Spleen (tissue), 11 donors: ENCODE measurements at regions not wholly inside any gene's neighbourhood (a gene's known extent, or its start where the extent isn't known, plus 50 kb on each side); places are given as distances from the start of the nearest gene placed in this dataset.

Source experiments
- DNase-seq: peaks from one replicate; pipeline ENCODE4 v3.0.0-alpha.2; 2020
- H3K27ac ChIP-seq, 8 donors: fragments of 200-600 bp; sonication (generic) in 7 of 8; 1 replicate in 4 of 8; 2 replicates in 4 of 8; pipeline versions ENCODE4 v1.5.0 to v1.8.0; 2016 to 2021; ENCODE audit warnings: inconsistent platforms in 4 of 8, mild to moderate bottlenecking in 4 of 8, moderate library complexity in 1 of 8
- H3K27me3 ChIP-seq, 7 donors: fragments of 200-600 bp; sonication (generic) in 6 of 7; replicated peaks in 1 of 7; 1 replicate in 4 of 7; 2 replicates in 3 of 7; pipeline versions ENCODE4 v1.5.0 to v1.8.0; 2016 to 2021; ENCODE audit warnings: inconsistent platforms in 3 of 7, mild to moderate bottlenecking in 1 of 7
- H3K36me3 ChIP-seq, 6 donors: fragments of 200-600 bp; sonication (generic) in 5 of 6; 1 replicate in 4 of 6; 2 replicates in 2 of 6; pipeline versions ENCODE4 v1.5.0 to v1.8.0; 2016 to 2021; ENCODE audit warnings: inconsistent platforms in 2 of 6
- H3K4me1 ChIP-seq, 6 donors: fragments of 200-600 bp; sonication (generic) in 5 of 6; 1 replicate in 3 of 6; 2 replicates in 3 of 6; pipeline versions ENCODE4 v1.5.0 to v1.8.0; 2016 to 2021; ENCODE audit warnings: inconsistent platforms in 3 of 6
- H3K4me3 ChIP-seq, 8 donors: fragments of 200-600 bp; sonication (generic) in 7 of 8; 1 replicate in 4 of 8; 2 replicates in 4 of 8; pipeline versions ENCODE4 v1.5.0 to v1.8.0; 2016 to 2021; ENCODE audit warnings: inconsistent platforms in 4 of 8, mild to moderate bottlenecking in 4 of 8, moderate library complexity in 2 of 8
- H3K9me3 ChIP-seq, 8 donors: fragments of 200-600 bp; sonication (generic) in 7 of 8; 1 replicate in 4 of 8; 2 replicates in 4 of 8; pipeline versions ENCODE4 v1.5.0 to v1.8.0; 2016 to 2021; ENCODE audit warnings: inconsistent platforms in 4 of 8
- CTCF ChIP-seq, 11 experiments: fragments of 200-600 bp in 7 of 11; fragments of 450-650 bp in 4 of 11; sonication (generic) in 4 of 11; IDR thresholded peaks in 8 of 11; conservative IDR thresholded peaks in 3 of 11; 1 replicate in 7 of 11; 2 replicates in 4 of 11; pipeline versions ENCODE4 v1.4.0 to v1.8.0; 2016 to 2021; ENCODE audit warnings: antibody characterized with exemption in 11 of 11, inconsistent platforms in 4 of 11, mild to moderate bottlenecking in 1 of 11
- POLR2A ChIP-seq, 3 donors: fragments of 450-650 bp; IDR thresholded peaks; one replicate each; pipeline ENCODE4 v1.5.1; 2017; ENCODE audit warnings: antibody characterized with exemption in 3 of 3, mild to moderate bottlenecking in 1 of 3
- POLR2AphosphoS5 ChIP-seq, 3 donors: sonication (generic); formaldehyde crosslinking; IDR thresholded peaks; one replicate each; pipeline ENCODE4 v1.5.1; 2017; ENCODE audit warnings: antibody characterized with exemption in 3 of 3
- WGBS, 5 donors: extraction: QIAGEN DNeasy Blood & Tissue Kit in 3 of 5; methylation state at CpG; one replicate each; pipeline versions ENCODE4 v1.1.5 to v1.1.7; 2013 to 2018; 5-methylcytosine and 5-hydroxymethylcytosine counted together
- intact Hi-C: fragments of 100-400 bp; cut with DNase I; formaldehyde crosslinking; loops from one replicate; pipeline ENCODE4 v1.15.0; 2023; ENCODE audit warnings: low total_unique reads
- microRNA-seq, 3 donors: library from miRNA; unstranded; fragments of <30 nt; microRNA quantifications; one replicate each; pipeline versions ENCODE4 to v1.1.0, GENCODE V29; 2019 to 2020
- small RNA-seq, 4 donors: library from RNA; depleted of rRNA; stranded (forward); fragments of <200 nt; gene quantifications; one replicate each; pipeline ENCODE3, GENCODE V24; 2016
- donor health status: healthy with polysubstance abuse.
- donor health status: DM: no; HTN: no; CAD: no; lungs with moderate emphysema.
- donor health status: DM: no; HTN: no; CAD: no.
- donor health status: Bipolar disorder and iron deficiency.
- donor health status: healthy.
- donor health status: DM: no; HTN: no; CAD: no.
- donor health status: DM: yes; HTN: yes; CAD: no.

- no peak overlapping the region for H3K4me3 ChIP-seq
- no peak for DNase-seq
- H3K9me3 ChIP-seq: no peaks in the 10 kb centered on the region
- intact Hi-C loops: no loop called here
- TF ChIP-seq CTCF (IDR thresholded peaks at IDR 0.05 in 8 of 11, conservative IDR thresholded peaks at IDR 0.05 in 3 of 11) (no peak), POLR2A (IDR thresholded peaks at IDR 0.05) (no peak), POLR2AphosphoS5 (IDR thresholded peaks at IDR 0.05) (no peak)
- no peaks in the 10 kb centered on the region for H3K27me3 ChIP-seq
- H3K27ac ChIP-seq: peak overlapping the region in 1 of 8 donors; percentile 2
- peaks cover 0 to 56% (median 19%) of the 10 kb centered on the region in 6 donors for H3K4me1 ChIP-seq
- no peaks in the 10 kb centered on the region for H3K36me3 ChIP-seq
- 34 to 50% (median 46%) methylated on average over 3 of the region's 3 CpGs for WGBS, 5 donors
Measured at GRCh38 chr2:181407171-181407570, 50.0 kb upstream of the ITGA4 start.

Small RNA genes in the stretch of these regions (microRNA-seq; reads per million reads assigned to microRNA genes)
- 0 to 1.1 (median 0.35) reads per million in 3 donors for gene MIR4437

Small RNA genes in the stretch of these regions (small RNA-seq; reads per million reads assigned to genes)
- 0 reads per million in 4 donors for gene MIR4437
